Panc1 (cell line): ENCODE measurements at regions not wholly inside any gene's neighbourhood (a gene's known extent, or its start where the extent isn't known, plus 50 kb on each side); places are given as distances from the start of the nearest gene placed in this dataset.

Experiments used
- CTCF ChIP-seq: fragments of 450-650 bp; IDR thresholded peaks from 2 replicates; pipeline ENCODE4 v1.5.1; 2017; ENCODE audit warnings: mild to moderate bottlenecking
- POLR2AphosphoS5 ChIP-seq: IDR thresholded peaks from 2 replicates; pipeline ENCODE4 v1.6.1; 2012; ENCODE audit warnings: mild to moderate bottlenecking, low read depth, low read length, moderate library complexity

GRCh38 chr2:196259507-196260481, 88.4 kb upstream of the STK17B start:
- no peak for TF ChIP-seq POLR2AphosphoS5
- no peak for TF ChIP-seq CTCF
